GM12875 (cell line): ENCODE measurements at regions not wholly inside any gene's neighbourhood (a gene's known extent, or its start where the extent isn't known, plus 50 kb on each side); places are given as distances from the start of the nearest gene placed in this dataset.

ENCODE experiments used
- H3K4me3 ChIP-seq: one replicate; pipeline ENCODE4 v1.5.1; 2011; ENCODE audit warnings: low read depth, low read length, control low read depth
- CTCF ChIP-seq: IDR thresholded peaks from 2 replicates; pipeline ENCODE4 v1.5.1; 2011; ENCODE audit warnings: low read depth, mild to moderate bottlenecking, control low read depth, inconsistent platforms, low read length, moderate library complexity, borderline replicate concordance; ENCODE audit not compliant: insufficient read depth

- TF ChIP-seq CTCF: no peak
- no peak overlapping the region for H3K4me3 ChIP-seq
Observed at GRCh38 chr11:23403210-23404185, 543.2 kb upstream of the CCDC179 start.

GRCh38 chr11:23404225-23405160 lies 544.2 kb upstream of the CCDC179 start:
- TF ChIP-seq CTCF: no peak
- H3K4me3 ChIP-seq: no peak overlapping the region

GRCh38 chr11:23405350-23405937 lies 545.2 kb upstream of the CCDC179 start:
- TF ChIP-seq CTCF: no peak
- no peak overlapping the region for H3K4me3 ChIP-seq

GRCh38 chr11:23406131-23406819 lies 546.0 kb upstream of the CCDC179 start:
- no peak overlapping the region for H3K4me3 ChIP-seq
- no peak for TF ChIP-seq CTCF

- H3K4me3 ChIP-seq: no peak overlapping the region
- TF ChIP-seq CTCF: no peak
Observed at GRCh38 chr11:23413057-23413456, 552.8 kb upstream of the CCDC179 start.

GRCh38 chr11:23423104-23423503 lies 562.8 kb upstream of the CCDC179 start:
- no peak overlapping the region for H3K4me3 ChIP-seq
- no peak for TF ChIP-seq CTCF
